ENCODE measurements at regions not wholly inside any gene's neighbourhood (a gene's known extent, or its start where the extent isn't known, plus 50 kb on each side); places are given as distances from the start of the nearest gene placed in this dataset.

- in situ Hi-C loops (cut with HindIII; ENCODE audit: low pct_ligation_motif_present, low sequenced_read_pairs), result no loop called here
- H3K4me3 ChIP-seq (ENCODE audit: low read depth, low read length), result no peak overlapping the region
- no peaks in the 10 kb centered on the region for H3K27me3 ChIP-seq (replicated peaks)
- DNase-seq, result no peak
- H3K36me3 ChIP-seq (replicated peaks), result no peaks in the 10 kb centered on the region
- no peak for TF ChIP-seq CTCF (IDR thresholded peaks at IDR 0.05; ENCODE audit: low read depth, low read length, missing control alignments)
- no peak overlapping the region for H3K27ac ChIP-seq
Measured at GRCh38 chr12:85392508-85392907, 112.5 kb downstream of the ALX1 start.

GRCh38 chr12:85393606-85394005 is 113.6 kb downstream of the ALX1 start:
- Histone ChIP-seq H3K27me3 (replicated peaks) (no peaks in the 10 kb centered on the region), H3K4me3 (ENCODE audit: low read depth, low read length) (no peak overlapping the region), H3K36me3 (replicated peaks) (no peaks in the 10 kb centered on the region), H3K27ac (no peak overlapping the region)
- in situ Hi-C loops (cut with HindIII; ENCODE audit: low pct_ligation_motif_present, low sequenced_read_pairs), result no loop called here
- DNase-seq, result no peak
- no peak for TF ChIP-seq CTCF (IDR thresholded peaks at IDR 0.05; ENCODE audit: low read depth, low read length, missing control alignments)

GRCh38 chr12:85394065-85394464 is 114.0 kb downstream of the ALX1 start:
- in situ Hi-C loops (cut with HindIII; ENCODE audit: low pct_ligation_motif_present, low sequenced_read_pairs), result no loop called here
- Histone ChIP-seq H3K27ac (no peak overlapping the region), H3K27me3 (replicated peaks) (no peaks in the 10 kb centered on the region), H3K36me3 (replicated peaks) (no peaks in the 10 kb centered on the region), H3K4me3 (ENCODE audit: low read depth, low read length) (no peak overlapping the region)
- no peak for TF ChIP-seq CTCF (IDR thresholded peaks at IDR 0.05; ENCODE audit: low read depth, low read length, missing control alignments)
- DNase-seq, result no peak

GRCh38 chr12:85394809-85395208 is 114.8 kb downstream of the ALX1 start:
- in situ Hi-C loops (cut with HindIII; ENCODE audit: low pct_ligation_motif_present, low sequenced_read_pairs), result no loop called here
- Histone ChIP-seq H3K36me3 (replicated peaks) (no peaks in the 10 kb centered on the region), H3K27ac (no peak overlapping the region), H3K4me3 (ENCODE audit: low read depth, low read length) (no peak overlapping the region), H3K27me3 (replicated peaks) (no peaks in the 10 kb centered on the region)
- peak; percentile 16 for TF ChIP-seq CTCF (IDR thresholded peaks at IDR 0.05; ENCODE audit: low read depth, low read length, missing control alignments)
- DNase-seq, result no peak

GRCh38 chr12:85405262-85405661 is 125.2 kb downstream of the ALX1 start:
- no peak for TF ChIP-seq CTCF (IDR thresholded peaks at IDR 0.05; ENCODE audit: low read depth, low read length, missing control alignments)
- Histone ChIP-seq H3K4me3 (ENCODE audit: low read depth, low read length) (no peak overlapping the region), H3K27me3 (replicated peaks) (no peaks in the 10 kb centered on the region), H3K27ac (no peak overlapping the region), H3K36me3 (replicated peaks) (no peaks in the 10 kb centered on the region)
- DNase-seq, result no peak
- in situ Hi-C loops (cut with HindIII; ENCODE audit: low pct_ligation_motif_present, low sequenced_read_pairs), result no loop called here

GRCh38 chr12:85405781-85406522 is 125.9 kb downstream of the ALX1 start:
- in situ Hi-C loops (cut with HindIII; ENCODE audit: low pct_ligation_motif_present, low sequenced_read_pairs), result no loop called here
- Histone ChIP-seq H3K27me3 (replicated peaks) (no peaks in the 10 kb centered on the region), H3K36me3 (replicated peaks) (no peaks in the 10 kb centered on the region), H3K4me3 (ENCODE audit: low read depth, low read length) (no peak overlapping the region), H3K27ac (no peak overlapping the region)
- no peak for TF ChIP-seq CTCF (IDR thresholded peaks at IDR 0.05; ENCODE audit: low read depth, low read length, missing control alignments)
- DNase-seq, result peak; percentile 22

Data from brain microvascular endothelial cell (primary cell).